Smooth muscle cell (in vitro differentiated cells): ENCODE measurements at regions not wholly inside any gene's neighbourhood (a gene's known extent, or its start where the extent isn't known, plus 50 kb on each side); places are given as distances from the start of the nearest gene placed in this dataset.
"Not testable (repeated sequence)": the region's sequence is repeated elsewhere in the genome, so short reads cannot be mapped to it uniquely, and the experiment has no call there.

Experiments used
- DNase-seq: peaks from one replicate; lab custom pipeline; 2025; ENCODE audit not compliant: unreplicated experiment; lab: John Stamatoyannopoulos, UW
- H2AFZ ChIP-seq: fragments of 200-600 bp; sonication (generic); 2 replicates; pipeline ENCODE4 v1.6.0; 2016; ENCODE audit warnings: antibody characterized with exemption, low read depth, mild to moderate bottlenecking
- H3F3A ChIP-seq: fragments of 200-600 bp; sonication (generic); 2 replicates; pipeline ENCODE4 v1.6.0; 2017; ENCODE audit warnings: antibody characterized with exemption, low read depth
- H3K27ac ChIP-seq: fragments of 200-600 bp; sonication (generic); 2 replicates; pipeline ENCODE4 v1.5.1; 2016; ENCODE audit warnings: low read depth, mild to moderate bottlenecking
- H3K27me3 ChIP-seq: fragments of 200-600 bp; sonication (generic); 2 replicates; pipeline ENCODE4 v1.6.1; 2016; ENCODE audit warnings: low read depth, mild to moderate bottlenecking
- H3K36me3 ChIP-seq: fragments of 200-600 bp; sonication (generic); 2 replicates; pipeline ENCODE4 v1.5.1; 2016; ENCODE audit warnings: low read depth
- H3K4me1 ChIP-seq: fragments of 200-600 bp; sonication (generic); 2 replicates; pipeline ENCODE4 v1.5.1; 2016; ENCODE audit warnings: low read depth
- H3K4me2 ChIP-seq: fragments of 200-600 bp; sonication (generic); 2 replicates; pipeline ENCODE4 v1.6.0; 2016; ENCODE audit warnings: mild to moderate bottlenecking
- H3K4me3 ChIP-seq: fragments of 200-600 bp; sonication (generic); 2 replicates; pipeline ENCODE4 v1.5.1; 2016; ENCODE audit warnings: mild to moderate bottlenecking
- H3K79me2 ChIP-seq: fragments of 200-600 bp; sonication (generic); 2 replicates; pipeline ENCODE4 v1.6.0; 2016; ENCODE audit warnings: low read depth, mild to moderate bottlenecking
- H3K9ac ChIP-seq: fragments of 200-600 bp; sonication (generic); 2 replicates; pipeline ENCODE4 v1.6.0; 2016; ENCODE audit warnings: low read depth
- H3K9me3 ChIP-seq: fragments of 200-600 bp; sonication (generic); replicated peaks from 2 replicates; pipeline ENCODE4 v1.5.1; 2016; ENCODE audit warnings: low read depth
- H4K20me1 ChIP-seq: fragments of 200-600 bp; sonication (generic); 2 replicates; pipeline ENCODE4 v1.6.0; 2016; ENCODE audit warnings: low read depth
- WGBS: methylation state at CpG from one replicate; pipeline ENCODE4 v1.1.7; 2016; ENCODE audit warnings: low lambda C conversion rate; 5-methylcytosine and 5-hydroxymethylcytosine counted together

DNA sequence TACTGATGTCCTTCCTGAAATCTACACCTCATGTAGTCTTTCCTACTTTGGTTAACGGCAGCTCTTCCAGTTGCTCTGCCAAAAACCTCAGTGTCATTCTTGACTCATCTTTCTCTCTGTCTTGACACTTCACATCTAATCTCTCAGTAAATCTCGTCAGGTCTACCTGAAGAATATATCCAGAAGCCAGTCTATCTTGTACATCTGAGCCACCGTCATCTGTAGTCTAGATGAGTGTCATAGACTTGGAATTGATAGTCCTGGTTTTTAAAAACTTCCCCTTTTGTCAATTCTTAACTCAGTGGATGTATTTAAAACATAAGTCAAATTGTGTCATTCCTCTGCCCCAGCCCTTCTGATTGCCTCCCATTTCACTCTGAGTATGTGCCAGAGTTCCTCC lies 90.6 kb downstream of the CCDC74A start:
- WGBS: 74% methylated on average over 3 of the region's 3 CpGs

DNA sequence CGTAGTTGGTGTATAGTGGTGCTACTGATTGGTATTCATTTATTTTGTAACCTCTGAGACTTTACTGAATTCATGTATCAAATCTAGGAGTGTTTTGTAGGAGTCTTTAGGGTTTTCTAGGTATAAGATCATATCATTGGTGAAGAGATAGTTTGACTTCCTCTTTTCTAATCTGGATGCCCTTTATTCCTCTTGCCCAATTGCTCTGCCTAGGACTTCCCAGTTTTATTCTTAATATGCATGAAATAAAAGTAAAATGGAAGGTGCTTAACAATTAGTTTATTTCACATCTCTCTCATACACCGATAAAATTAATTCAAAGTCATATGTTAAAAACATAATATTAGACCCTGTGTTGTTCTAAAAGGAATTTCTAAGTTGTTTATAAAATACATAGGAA lies 95.2 kb downstream of the CCDC74A start:
- H3K79me2 ChIP-seq, H3K27me3 ChIP-seq, H3F3A ChIP-seq, H3K36me3 ChIP-seq, H3K9ac ChIP-seq, H3K4me2 ChIP-seq, H2AFZ ChIP-seq, H3K9me3 ChIP-seq, H3K4me3 ChIP-seq, H3K4me1 ChIP-seq, H3K27ac ChIP-seq, H4K20me1 ChIP-seq, DNase-seq: not testable (repeated sequence)
- 90% methylated on average over 2 of the region's 2 CpGs for WGBS

More for the DNA sequence above, 90.6 kb downstream of the CCDC74A start:
- not testable (repeated sequence) for H2AFZ ChIP-seq, H3K4me3 ChIP-seq, H3K36me3 ChIP-seq, H3K4me1 ChIP-seq, H3F3A ChIP-seq, H3K4me2 ChIP-seq, H3K9ac ChIP-seq, H3K27me3 ChIP-seq, H3K79me2 ChIP-seq, H3K27ac ChIP-seq, DNase-seq, H3K9me3 ChIP-seq, H4K20me1 ChIP-seq

DNA sequence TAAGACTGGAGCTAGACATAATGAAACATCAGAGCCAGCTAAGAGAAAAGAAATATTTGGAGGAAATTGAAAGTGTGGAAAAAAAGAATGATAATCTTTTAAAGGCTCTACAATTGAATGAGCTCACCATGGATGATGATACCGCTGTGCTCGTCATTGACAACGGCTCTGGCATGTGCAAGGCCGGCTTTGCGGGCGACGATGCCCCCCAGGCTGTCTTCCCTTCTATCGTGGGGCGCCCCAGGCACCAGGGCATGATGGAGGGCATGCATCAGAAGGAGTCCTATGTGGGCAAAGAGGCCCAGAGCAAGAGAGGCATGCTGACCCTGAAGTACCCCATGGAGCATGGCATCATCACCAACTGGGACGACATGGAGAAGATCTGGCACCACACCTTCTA lies 98.3 kb downstream of the CCDC74A start:
- not testable (repeated sequence) for H3K4me2 ChIP-seq, H3F3A ChIP-seq, H3K9me3 ChIP-seq, H4K20me1 ChIP-seq, H3K36me3 ChIP-seq, H3K9ac ChIP-seq, H3K27ac ChIP-seq, H3K79me2 ChIP-seq, H2AFZ ChIP-seq, H3K4me3 ChIP-seq, DNase-seq, H3K4me1 ChIP-seq, H3K27me3 ChIP-seq
- 94% methylated on average over 10 of the region's 10 CpGs for WGBS

DNA sequence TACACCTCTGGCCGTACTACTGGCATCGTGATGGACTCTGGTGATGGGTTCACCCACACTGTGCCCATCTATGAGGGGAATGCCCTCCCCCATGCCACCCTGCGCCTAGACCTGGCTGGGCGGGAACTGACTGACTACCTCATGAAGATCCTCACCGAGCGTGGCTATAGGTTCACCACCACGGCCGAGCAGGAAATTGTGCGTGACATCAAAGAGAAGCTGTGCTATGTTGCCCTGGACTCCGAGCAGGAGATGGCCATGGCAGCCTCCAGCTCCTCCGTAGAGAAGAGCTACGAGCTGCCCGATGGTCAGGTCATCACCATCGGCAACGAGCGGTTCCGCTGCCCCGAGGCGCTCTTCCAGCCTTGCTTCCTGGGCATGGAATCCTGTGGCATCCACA lies 98.9 kb downstream of the CCDC74A start:
- H3K36me3 ChIP-seq, H4K20me1 ChIP-seq, H3K79me2 ChIP-seq, H3K27me3 ChIP-seq, H3F3A ChIP-seq, H3K4me1 ChIP-seq, H3K9ac ChIP-seq, H3K4me3 ChIP-seq, H2AFZ ChIP-seq, DNase-seq, H3K4me2 ChIP-seq, H3K27ac ChIP-seq, H3K9me3 ChIP-seq: not testable (repeated sequence)
- WGBS: 91% methylated on average over 19 of the region's 19 CpGs

DNA sequence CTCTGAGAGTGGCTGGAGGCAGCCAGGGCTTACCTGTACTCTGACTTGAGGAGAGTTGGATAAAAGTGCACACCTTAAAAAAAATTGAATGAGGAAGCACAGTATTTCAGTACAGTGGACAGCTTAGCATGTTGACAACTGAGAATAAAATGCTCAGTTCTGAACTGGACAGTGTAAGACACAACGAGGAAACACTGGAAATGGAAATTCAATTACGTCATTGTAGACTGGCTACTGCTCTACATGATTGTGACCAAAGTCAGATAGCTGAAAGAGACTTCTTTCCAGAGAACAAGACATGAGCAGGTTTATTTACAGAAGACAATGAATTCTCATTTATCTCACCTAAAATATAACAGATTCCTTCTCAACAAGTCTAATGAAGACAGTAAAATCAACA lies 100.1 kb downstream of the CCDC74A start:
- H3F3A ChIP-seq, H3K4me3 ChIP-seq, H3K27ac ChIP-seq, H3K4me1 ChIP-seq, H2AFZ ChIP-seq, H3K36me3 ChIP-seq, H3K79me2 ChIP-seq, H4K20me1 ChIP-seq, H3K4me2 ChIP-seq, H3K9me3 ChIP-seq, H3K27me3 ChIP-seq, H3K9ac ChIP-seq, DNase-seq: not testable (repeated sequence)
- 64% methylated on average over 2 of the region's 2 CpGs for WGBS

DNA sequence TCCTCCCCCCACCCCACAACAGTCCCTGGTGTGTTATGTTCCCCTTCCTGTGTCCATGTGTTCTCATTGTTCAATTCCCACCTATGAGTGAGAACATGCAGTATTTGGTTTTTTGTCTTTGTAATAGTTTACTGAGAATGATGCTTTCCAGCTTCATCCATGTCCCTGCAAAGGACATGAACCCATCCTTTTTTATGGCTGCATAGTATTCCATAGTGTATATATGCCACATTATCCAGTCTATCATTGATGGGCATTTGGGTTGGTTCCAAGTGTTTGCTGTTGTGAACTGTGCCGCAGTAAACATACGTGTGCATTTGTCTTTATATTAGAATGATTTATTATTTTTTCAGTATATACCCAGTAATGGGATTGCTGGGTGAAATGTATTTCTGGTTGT lies 104.0 kb downstream of the CCDC74A start:
- not testable (repeated sequence) for H3K4me3 ChIP-seq, H3K79me2 ChIP-seq, DNase-seq, H2AFZ ChIP-seq, H3K36me3 ChIP-seq, H3K27ac ChIP-seq, H3F3A ChIP-seq, H3K27me3 ChIP-seq, H3K9me3 ChIP-seq, H3K4me2 ChIP-seq, H3K9ac ChIP-seq, H4K20me1 ChIP-seq, H3K4me1 ChIP-seq
- WGBS: 94% methylated on average over 2 of the region's 2 CpGs

DNA sequence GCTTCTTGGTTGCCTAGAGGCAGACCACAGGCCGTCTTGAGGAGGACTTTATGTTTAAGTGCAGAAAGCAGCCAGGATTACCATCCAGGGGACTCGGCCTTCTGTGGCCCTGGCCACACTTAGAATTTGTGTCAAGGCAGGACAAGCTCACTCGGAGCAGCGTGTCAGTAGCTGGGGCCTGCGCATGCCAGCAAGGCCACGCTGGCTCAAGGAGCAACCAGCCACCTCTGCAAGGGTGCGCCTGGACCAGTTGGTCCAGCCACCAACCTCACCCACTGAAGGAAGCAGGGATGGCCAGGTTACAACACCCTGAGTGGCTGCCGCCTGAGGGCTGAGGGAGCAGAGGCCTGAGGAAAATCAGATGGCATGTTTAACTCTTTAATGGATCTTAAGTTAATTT lies 105.7 kb downstream of the CCDC74A start:
- H3K36me3 ChIP-seq, H3K27ac ChIP-seq, H3K4me2 ChIP-seq, H3K9me3 ChIP-seq, H3K79me2 ChIP-seq, H2AFZ ChIP-seq, H3K27me3 ChIP-seq, H3K4me1 ChIP-seq, H3K9ac ChIP-seq, H3K4me3 ChIP-seq, H4K20me1 ChIP-seq, DNase-seq, H3F3A ChIP-seq: not testable (repeated sequence)
- WGBS: 90% methylated on average over 8 of the region's 8 CpGs

DNA sequence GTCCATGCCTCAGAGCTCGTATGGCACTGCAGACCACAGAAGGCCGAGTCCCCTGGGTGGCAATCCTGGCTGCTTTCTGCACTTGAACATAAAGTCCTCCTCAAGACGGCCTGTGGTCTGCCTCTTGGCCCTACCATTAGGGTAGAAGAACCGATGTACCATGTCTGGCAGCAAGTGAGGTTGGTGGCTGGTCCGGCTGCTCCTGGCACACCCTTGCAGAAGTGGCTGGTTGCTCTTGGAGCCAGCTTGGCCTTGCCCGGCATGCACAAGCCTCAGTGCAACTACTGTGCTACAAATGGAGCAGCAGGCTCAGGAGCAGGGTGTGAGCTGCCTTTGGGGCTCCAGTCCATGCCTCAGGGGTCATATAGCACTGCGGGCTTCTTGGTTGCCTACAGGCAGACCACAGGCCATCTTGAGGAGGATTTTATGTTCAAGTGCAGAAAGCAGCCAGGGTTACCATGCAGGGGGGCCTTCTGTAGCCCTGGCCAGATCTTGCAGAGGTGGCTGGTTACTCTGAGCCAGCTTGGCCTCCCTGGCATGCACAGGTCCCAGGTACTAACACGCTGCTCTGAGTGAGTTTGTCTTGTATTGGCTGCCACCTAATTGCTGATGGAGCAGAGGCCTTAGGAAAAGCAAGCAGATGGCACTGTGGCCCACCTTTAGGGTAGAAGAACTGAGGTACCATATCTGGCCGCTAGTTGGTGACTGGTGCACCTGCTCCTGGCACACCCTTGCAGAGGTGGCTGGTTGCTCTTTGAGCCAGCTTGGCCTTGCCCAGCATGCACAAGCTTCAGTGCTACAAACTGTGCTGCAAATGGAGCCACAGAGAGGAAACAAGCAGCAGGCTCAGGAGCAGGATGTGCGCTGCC lies 106.4 kb downstream of the CCDC74A start:
- H3K9me3 ChIP-seq, H3K4me3 ChIP-seq, H3F3A ChIP-seq, DNase-seq, H3K36me3 ChIP-seq, H4K20me1 ChIP-seq, H3K79me2 ChIP-seq, H3K27me3 ChIP-seq, H3K4me2 ChIP-seq, H3K4me1 ChIP-seq, H3K27ac ChIP-seq, H3K9ac ChIP-seq, H2AFZ ChIP-seq: not testable (repeated sequence)
- 83% methylated on average over 10 of the region's 10 CpGs for WGBS
